HT1080 (cell line): ENCODE measurements at regions not wholly inside any gene's neighbourhood (a gene's known extent, or its start where the extent isn't known, plus 50 kb on each side); places are given as distances from the start of the nearest gene placed in this dataset.
"Not testable (repeated sequence)": the region's sequence is repeated elsewhere in the genome, so short reads cannot be mapped to it uniquely, and the experiment has no call there.

Experiments used
- DNase-seq: peaks from one replicate; pipeline ENCODE4 v3.0.0-alpha.2; 2015; ENCODE audit warnings: low read depth

DNA sequence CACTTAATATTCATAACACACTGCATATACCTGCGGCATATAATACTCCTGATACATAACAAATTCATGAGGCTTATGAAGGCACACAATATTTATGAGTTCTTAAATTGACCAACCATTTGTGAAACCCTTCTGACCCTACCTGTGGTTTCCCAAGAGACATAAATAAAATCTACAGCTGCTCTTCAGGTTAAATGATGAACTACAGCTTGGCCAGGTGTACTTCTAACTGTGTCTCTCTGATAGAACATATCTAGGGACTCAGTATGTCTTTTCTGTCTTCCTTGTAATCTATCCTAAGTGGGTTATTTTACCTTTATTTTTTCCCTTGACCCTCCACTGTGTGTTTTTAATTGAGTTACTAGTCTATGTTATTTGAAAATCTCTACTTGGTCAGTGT is 189.9 kb upstream of the UFM1 start:
- DNase-seq = no peak

DNA sequence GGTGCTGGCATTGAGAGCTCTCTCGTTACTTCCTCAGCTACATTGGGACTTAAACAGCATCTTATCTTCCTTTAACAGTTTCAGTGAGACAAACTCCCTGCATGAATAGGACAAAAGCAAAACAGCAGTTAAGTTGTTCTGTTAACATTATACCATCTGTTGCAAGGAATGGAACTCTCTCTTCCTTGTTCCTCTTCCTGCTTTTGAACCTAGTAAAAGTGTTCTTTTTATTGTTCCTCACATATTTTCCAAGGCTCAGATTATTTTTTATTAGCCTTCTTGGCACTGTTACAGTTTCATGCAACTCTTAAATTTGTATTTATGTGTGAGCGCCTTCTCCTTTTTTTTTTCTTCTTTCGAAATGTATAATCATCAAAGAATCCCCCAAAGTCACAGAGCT is 202.6 kb upstream of the UFM1 start:
- DNase-seq = no peak

DNA sequence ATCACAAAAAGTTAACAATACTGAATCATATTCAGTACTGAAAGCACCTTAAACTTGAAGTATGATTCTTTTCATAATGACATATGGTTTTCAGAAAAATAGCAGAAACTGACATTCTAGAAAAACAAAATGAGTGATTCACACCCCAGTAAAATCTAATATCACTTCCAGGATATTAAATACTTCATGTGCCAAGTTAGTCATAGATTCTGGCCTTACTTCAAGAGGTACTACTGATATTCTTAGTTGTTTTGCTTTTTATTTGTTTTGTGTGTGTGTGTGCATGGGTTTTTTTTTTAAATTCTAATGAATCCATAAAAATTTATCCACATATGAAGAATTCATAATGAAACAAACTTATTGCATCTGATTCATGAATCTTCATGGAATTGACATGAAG is 207.9 kb upstream of the UFM1 start:
- DNase-seq = no peak

GRCh38 chr13:38135592-38135991 is 214.1 kb upstream of the UFM1 start:
- no peak for DNase-seq

GRCh38 chr13:38121267-38121666 is 228.4 kb upstream of the UFM1 start:
- DNase-seq = no peak

GRCh38 chr13:38103851-38104250 is 234.3 kb upstream of the TRPC4 start:
- no peak for DNase-seq

GRCh38 chr13:38099751-38100150 is 230.2 kb upstream of the TRPC4 start:
- no peak for DNase-seq

GRCh38 chr13:38093425-38093824 is 223.9 kb upstream of the TRPC4 start:
- DNase-seq = no peak

DNA sequence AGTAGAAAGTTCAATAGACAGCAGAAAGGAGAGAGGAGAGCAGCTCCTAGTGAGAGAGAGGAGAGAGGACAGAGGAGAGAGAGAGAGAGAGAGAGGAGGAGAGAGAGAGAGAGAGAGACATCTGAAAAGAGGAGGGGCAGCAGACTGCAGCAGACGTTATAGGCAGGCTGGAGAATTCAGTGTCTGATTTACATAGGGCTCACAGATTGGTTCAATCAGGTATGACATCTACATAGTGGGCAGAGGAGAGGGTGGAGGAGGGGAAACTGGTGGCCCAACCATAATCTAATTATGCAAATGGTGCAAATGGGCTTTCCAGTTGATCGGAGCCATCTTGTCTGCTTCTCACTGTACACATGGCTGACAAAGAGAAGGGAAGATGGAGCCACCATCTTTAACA is 221.3 kb upstream of the TRPC4 start:
- peak; percentile 13 for DNase-seq

- no peak for DNase-seq
These were observed 217.1 kb upstream of the TRPC4 start for GRCh38 chr13:38086721-38087120.

- DNase-seq = no peak
These were observed 216.4 kb upstream of the TRPC4 start for GRCh38 chr13:38086013-38086412.

DNA sequence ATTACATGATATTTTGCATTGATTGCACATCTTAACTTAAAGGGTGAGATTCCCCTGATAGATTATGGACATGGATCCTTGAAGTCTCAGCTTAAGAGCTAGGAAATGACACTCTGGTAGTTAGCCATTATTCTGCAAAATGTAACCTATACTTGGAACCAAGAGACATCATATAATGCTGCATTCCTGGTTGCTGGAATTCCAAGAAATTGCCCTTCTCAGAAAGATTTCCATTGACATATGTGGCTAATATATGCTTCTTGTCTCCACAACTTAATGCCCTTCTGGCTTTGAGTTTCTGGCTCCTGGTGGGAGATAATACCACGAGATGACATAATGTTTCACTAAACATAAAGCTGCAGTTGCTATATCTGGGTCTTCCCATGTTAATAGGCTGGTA is 204.4 kb upstream of the TRPC4 start:
- DNase-seq = no peak

GRCh38 chr13:38072696-38073095 is 203.1 kb upstream of the TRPC4 start:
- DNase-seq = no peak

GRCh38 chr13:38071340-38071739 is 201.8 kb upstream of the TRPC4 start:
- not testable (repeated sequence) for DNase-seq

DNA sequence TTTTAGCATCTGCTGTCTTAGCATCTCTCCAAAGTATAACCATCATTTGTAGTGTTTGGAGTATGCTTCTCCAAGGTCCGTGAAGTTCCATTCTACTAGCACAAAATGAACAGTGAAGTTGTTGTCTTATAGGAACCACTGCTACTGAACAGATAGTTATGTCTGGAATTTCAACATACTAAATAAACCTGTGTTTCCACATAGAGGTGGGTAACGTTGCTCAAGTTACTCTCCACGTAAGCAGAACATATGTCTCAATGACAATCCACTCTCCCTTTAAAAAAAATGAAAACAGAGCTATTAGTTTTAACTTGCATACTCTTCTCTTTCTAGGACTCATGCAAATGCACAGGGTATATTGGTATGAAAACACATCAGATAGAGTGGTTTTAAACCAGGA is 184.3 kb upstream of the TRPC4 start:
- DNase-seq = no peak

DNA sequence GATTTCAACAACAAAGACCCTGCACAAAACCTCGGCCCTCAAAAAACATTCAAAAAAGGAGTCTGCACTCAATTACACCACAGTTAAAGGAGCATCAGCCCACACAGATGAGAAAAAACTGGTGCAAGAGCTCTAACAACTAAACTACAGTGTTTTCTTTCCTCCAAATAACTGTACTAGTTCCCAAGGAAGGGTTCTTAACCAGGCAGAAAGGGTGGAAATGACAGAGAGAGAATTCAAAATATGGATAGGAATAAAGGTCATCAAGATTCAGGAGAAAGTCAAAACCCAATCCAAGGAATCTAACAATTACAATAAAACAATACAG is 176.4 kb upstream of the TRPC4 start:
- no peak for DNase-seq

- peak; percentile 55 for DNase-seq
These were observed 175.9 kb upstream of the TRPC4 start for GRCh38 chr13:38045278-38046048.

GRCh38 chr13:38044067-38044466 is 174.5 kb upstream of the TRPC4 start:
- DNase-seq = no peak

DNA sequence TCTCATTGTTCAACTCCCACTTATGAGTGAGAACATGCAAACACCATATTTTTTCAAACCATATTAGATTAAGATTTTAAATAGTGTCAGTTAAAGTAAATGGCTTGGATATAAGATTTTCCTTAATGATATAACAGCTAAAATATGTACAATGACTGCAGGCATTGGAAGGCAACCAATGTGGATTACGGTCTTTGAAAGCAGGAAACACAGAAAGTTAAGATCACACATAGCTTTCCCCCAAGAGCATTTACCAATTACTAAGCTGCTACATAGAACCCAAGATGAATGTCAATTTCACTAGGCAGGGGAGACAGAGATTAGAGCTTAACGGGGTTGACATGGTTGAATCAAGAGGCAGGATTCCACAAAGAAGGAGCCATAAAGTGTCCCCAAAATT is 173.2 kb upstream of the TRPC4 start:
- no peak for DNase-seq

- DNase-seq = no peak
These were observed 154.9 kb upstream of the TRPC4 start for GRCh38 chr13:38024431-38024830.

- DNase-seq = no peak
These were observed 147.7 kb upstream of the TRPC4 start for GRCh38 chr13:38017320-38017719.

DNA sequence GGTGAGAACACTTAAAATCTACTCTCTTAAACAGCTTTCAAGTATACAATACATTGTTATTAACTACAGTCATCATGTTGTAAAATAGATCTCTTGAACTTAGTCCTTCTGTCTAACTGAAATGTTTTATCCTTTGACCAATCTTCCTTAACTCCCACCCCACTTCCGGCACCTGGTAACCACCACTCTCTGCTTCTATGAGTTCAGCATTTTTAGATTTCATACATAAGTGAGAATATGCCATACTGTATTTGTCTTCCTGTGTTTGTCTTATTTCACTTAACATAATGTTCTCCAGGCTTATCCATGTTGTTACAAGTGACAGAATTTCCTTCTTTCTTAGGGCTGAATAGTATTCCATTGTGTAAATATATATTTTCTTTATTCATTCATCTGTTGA is 144.1 kb upstream of the TRPC4 start:
- DNase-seq = no peak

- DNase-seq = no peak
These were observed 142.5 kb upstream of the TRPC4 start for GRCh38 chr13:38012096-38012495.

GRCh38 chr13:38008636-38009035 is 139.1 kb upstream of the TRPC4 start:
- DNase-seq = no peak
